ENCODE measurements at regions not wholly inside any gene's neighbourhood (a gene's known extent, or its start where the extent isn't known, plus 50 kb on each side); places are given as distances from the start of the nearest gene placed in this dataset.

- no peaks in the 10 kb centered on the region for H3K36me3 ChIP-seq
- H3K27me3 ChIP-seq: no peaks in the 10 kb centered on the region
- intact Hi-C loops (cut with DNase I): no loop called here
- H3K4me3 ChIP-seq: no peak overlapping the region
- no peak for TF ChIP-seq CTCF (IDR thresholded peaks at IDR 0.05)
- H3K9me3 ChIP-seq: no peaks in the 10 kb centered on the region
- H3K4me1 ChIP-seq: no peaks in the 10 kb centered on the region
- no peak for DNase-seq
- H3K27ac ChIP-seq: no peak overlapping the region
- no peak for ATAC-seq
Measured at GRCh38 chr16:79898703-79899102, 298.2 kb upstream of the MAF start.

DNA sequence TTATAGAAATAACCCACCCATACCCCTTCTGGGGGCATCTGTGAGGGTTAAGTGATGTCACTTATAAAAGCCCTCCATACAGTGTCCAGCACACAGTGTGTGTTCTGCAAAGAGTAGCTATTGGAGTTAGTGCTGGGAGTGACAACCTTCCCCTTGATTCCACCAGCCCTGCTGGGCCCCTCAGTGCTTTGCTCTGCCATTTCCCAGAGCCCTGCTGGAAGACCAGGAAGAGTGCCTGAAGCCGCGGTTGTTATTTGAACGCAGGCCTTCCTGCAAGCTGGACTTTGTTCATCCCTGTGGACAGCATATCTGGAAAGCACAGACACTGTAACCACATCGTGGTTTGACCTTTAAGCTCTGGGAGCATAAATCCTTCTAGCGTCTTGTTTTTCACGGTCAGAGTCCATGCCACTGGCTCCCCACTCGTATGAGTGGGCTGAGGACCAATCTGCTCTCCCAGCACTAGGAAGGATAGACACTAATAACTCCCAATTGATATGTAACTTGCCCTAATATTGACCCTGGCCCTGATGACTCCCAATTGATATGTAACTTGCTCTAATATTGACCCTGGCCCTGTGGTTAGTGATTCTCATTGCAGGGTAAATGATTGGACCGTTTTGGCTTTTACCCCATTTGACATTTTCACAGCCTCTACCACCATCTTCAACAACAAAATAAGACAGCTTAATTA lies 297.1 kb upstream of the MAF start:
- no peak overlapping the region for H3K4me3 ChIP-seq
- no peak for TF ChIP-seq CTCF (IDR thresholded peaks at IDR 0.05)
- DNase-seq (no peak), ATAC-seq (no peak)
- H3K9me3 ChIP-seq: no peaks in the 10 kb centered on the region
- H3K36me3 ChIP-seq: no peaks in the 10 kb centered on the region
- no peaks in the 10 kb centered on the region for H3K4me1 ChIP-seq
- no peaks in the 10 kb centered on the region for H3K27me3 ChIP-seq
- intact Hi-C loops (cut with DNase I): no loop called here
- H3K27ac ChIP-seq: no peak overlapping the region

DNA sequence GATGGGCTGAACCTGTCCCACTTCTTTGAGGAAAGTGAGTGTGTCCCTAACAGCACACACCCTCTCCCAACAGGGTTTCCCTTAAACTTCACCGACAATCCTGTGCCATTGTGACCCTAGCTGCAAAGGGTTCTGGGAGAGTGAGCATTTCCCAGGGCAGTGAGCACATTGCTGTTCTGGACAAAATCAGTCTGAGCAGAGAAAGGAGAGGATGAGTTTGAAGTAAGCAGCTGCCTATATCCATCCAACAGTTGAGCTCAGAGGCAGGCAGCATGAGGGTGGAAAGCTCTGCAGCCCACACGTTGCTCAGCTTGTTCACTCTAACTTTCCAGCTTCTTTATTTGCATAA lies 296.5 kb upstream of the MAF start:
- Histone ChIP-seq H3K36me3 (no peaks in the 10 kb centered on the region), H3K27me3 (no peaks in the 10 kb centered on the region), H3K9me3 (no peaks in the 10 kb centered on the region), H3K4me3 (no peak overlapping the region), H3K27ac (no peak overlapping the region), H3K4me1 (no peaks in the 10 kb centered on the region)
- ATAC-seq: no peak
- TF ChIP-seq CTCF (IDR thresholded peaks at IDR 0.05): no peak
- intact Hi-C loops (cut with DNase I): no loop called here
- no peak for DNase-seq

DNA sequence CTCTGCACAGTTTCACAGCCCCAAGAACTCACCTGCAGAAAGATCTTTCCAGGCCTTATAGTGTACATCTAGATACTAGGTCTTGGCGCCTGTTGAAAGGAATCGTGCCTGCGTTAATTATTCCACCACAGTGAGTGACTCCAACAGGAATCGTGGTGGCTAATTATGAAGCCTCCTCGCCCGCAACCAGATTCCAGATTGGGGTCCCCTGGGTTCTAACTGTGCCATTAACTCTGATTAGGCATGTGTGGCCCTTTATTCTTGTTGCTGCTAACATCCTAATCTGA lies 295.3 kb upstream of the MAF start:
- H3K27me3 ChIP-seq: no peaks in the 10 kb centered on the region
- ATAC-seq (no peak), DNase-seq (no peak)
- H3K4me3 ChIP-seq: no peak overlapping the region
- H3K4me1 ChIP-seq: no peaks in the 10 kb centered on the region
- intact Hi-C loops (cut with DNase I): no loop called here
- H3K36me3 ChIP-seq: no peaks in the 10 kb centered on the region
- no peaks in the 10 kb centered on the region for H3K9me3 ChIP-seq
- H3K27ac ChIP-seq: no peak overlapping the region
- TF ChIP-seq CTCF (IDR thresholded peaks at IDR 0.05): no peak

DNA sequence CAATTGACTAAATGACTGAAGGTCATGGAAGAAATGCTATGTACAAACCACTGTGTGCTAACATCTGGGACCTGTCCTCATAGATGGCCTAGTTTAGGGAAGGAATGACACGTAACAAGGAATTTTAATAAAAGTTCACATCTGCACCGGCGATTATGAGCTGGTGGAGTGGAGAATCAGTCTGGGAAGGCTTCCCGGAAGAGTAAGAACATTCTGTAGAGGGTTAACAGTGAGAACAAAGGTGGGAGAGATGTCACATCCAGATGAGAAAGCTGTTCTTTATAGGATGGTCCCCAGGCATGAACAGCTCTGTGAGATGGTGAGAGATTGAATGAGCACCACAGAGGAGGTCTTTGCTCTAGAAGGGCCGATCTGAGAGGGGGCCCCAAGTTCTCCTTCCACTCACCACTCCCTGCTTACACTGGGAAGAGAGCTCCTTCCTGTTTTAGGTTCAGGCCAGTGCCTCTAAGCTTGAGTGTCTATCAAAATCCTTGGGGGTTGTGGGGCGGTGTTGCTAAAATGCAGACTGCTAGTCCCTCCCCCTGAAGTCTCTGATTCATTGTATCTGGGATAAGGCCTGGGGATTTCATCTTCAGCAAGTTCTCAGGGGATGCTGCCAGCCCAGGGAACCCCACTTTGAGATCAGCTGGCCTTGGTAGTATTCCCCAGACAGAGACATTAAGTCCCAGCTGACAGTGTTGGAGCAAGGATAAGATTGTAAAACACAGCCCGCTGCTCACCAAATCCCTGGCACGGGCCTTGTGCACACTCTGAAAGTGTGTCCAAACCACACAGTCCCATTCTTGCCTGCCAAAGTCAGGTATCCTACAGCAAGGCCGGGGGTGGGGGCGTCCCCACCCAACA lies 294.7 kb upstream of the MAF start:
- Histone ChIP-seq H3K4me1 (no peaks in the 10 kb centered on the region), H3K9me3 (no peaks in the 10 kb centered on the region), H3K4me3 (no peak overlapping the region), H3K27me3 (no peaks in the 10 kb centered on the region), H3K27ac (no peak overlapping the region), H3K36me3 (no peaks in the 10 kb centered on the region)
- DNase-seq: no peak
- intact Hi-C loops (cut with DNase I): no loop called here
- no peak for ATAC-seq
- TF ChIP-seq CTCF (IDR thresholded peaks at IDR 0.05): no peak

Data from upper lobe of right lung (tissue), 1 donor.